Hematopoietic multipotent progenitor cell (in vitro differentiated cells): ENCODE measurements at regions not wholly inside any gene's neighbourhood (a gene's known extent, or its start where the extent isn't known, plus 50 kb on each side); places are given as distances from the start of the nearest gene placed in this dataset.
"Not testable (repeated sequence)": the region's sequence is repeated elsewhere in the genome, so short reads cannot be mapped to it uniquely, and the experiment has no call there.

Source experiments
- DNase-seq, 3 donors: peaks; one replicate each; pipeline ENCODE4 v3.0.0-alpha.2; 2011 to 2015; ENCODE audit warnings: low read depth in 2 of 3, low spot score in 2 of 3

DNA sequence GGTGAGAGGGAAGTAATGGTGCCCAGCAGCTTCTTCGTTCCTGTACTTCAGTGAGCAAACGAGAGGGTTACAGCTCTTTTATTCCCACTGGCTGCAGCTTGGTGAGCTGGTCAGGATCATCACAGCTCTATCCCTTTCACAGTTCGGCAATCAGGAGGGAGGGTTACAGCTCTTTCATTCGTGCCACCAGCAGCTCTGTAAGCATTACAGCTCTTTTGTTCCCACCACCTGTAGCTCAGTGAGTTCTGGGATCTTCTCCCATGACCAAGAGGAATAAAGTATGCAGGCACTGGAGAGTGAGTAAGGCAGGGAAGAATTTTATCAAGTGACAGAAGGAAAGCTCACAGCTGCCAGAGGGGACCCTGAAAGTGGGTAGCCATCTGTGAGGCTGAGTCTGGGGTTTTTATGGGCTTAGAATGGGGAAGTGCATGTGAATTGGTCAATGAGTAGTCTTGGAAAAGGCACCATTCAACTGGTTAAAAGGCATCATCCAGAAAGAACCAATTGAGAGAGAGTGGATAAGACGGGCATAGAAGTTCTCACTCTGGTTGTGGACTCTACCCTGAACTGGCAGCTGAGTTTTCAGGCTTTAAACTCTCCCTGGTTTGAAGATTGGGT is 123.7 kb downstream of the COX18 start:
- no peak for DNase-seq

DNA sequence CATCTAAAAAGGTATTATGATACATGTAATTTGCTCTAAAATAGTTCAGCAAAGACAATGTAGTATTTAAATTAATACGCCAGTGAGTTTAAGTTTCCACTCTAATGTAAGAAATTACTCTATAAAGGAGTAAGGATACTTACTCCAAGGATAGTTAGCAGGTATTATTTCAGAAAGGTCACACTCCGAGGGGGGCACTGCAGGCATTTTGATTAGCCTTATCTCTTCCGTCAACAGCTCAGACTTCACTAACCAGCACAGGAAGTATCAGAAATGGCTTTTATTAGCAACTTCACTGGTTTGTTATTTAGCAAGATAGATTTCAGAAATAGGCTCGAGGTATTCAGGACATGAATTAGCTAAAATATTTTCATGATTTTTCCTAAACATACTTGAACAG is 127.0 kb downstream of the COX18 start:
- DNase-seq: peak in 1 of 3 donors; percentile 17

DNA sequence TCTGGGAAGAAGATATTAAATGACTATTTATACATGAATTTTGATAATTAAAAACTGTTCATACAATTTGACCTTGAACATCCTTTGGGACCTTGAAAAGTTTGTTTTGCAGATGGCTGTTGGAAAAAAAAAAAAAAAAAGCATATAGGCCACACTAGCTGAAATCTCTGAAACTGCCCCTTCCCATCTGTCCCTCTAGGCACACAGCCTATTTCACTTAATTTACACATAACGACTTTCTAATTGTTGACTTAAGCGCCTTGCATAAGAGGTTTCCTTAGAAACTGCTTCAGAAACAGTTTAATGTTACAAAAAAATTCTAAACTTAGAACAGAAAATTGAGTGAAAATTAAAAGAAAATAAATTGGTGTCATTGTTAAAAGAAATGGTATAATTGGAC is 131.0 kb downstream of the COX18 start:
- DNase-seq: no peak

DNA sequence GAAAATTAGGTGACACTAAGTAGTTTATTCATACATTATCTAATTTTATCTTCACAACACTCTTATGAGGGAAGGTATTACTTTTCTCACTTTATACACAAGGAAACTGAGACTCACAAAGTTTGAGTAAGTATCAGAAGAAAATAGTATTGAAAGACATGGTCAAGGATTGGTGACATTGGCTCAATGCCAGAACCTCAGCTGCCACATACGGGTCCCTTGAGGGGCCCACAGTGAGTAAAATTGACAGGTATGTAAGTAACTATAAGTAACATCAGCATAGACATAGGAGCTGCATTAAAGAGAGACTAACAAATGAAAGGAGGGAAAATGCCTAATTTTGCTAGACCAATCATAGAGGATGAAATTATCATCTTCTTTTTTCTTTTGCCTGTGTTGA is 134.1 kb downstream of the COX18 start:
- no peak for DNase-seq

DNA sequence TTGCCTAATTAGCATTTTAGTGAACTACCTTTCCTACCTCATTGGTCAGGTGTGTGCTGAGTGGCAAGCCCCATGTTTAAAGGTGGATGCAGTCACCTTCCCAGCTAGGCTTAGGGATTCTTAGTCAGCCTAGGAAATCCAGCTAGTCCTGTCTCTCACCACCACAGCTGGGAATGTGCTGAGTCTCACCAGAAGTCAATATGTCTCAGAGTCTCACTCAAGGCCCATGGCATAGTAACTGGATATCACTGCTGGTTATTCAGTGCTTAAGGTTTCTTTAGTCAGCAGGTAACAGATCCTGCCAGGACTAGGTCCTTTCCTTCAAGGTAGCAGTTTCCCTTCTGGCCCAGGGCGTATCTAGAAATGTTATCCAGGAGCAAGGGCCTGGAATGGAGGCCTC is 136.5 kb downstream of the COX18 start:
- no peak for DNase-seq

GRCh38 chr4:72931346-72931745 is 138.2 kb downstream of the COX18 start:
- DNase-seq: no peak

GRCh38 chr4:72929596-72930274 is 139.8 kb downstream of the COX18 start:
- DNase-seq: not testable (repeated sequence)

DNA sequence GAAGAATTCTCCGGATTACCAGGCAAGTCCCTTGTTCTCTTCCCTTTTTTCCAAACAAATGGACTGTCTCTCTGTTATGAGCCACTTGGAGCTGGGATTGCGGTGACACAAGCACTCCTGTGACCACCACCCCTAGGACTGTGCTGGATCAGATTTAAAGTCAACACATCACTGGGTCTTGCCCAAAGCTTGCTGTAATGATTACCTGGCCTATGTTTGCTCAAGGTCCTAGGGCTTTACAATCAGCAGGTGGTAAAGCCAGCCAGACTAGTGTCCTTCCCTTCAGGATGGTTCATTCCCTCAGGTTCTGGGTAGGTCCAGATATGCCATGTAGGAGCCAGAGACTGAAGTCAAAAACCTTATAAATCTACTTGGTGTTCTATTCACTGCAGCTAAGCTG is 144.7 kb downstream of the COX18 start:
- no peak for DNase-seq

DNA sequence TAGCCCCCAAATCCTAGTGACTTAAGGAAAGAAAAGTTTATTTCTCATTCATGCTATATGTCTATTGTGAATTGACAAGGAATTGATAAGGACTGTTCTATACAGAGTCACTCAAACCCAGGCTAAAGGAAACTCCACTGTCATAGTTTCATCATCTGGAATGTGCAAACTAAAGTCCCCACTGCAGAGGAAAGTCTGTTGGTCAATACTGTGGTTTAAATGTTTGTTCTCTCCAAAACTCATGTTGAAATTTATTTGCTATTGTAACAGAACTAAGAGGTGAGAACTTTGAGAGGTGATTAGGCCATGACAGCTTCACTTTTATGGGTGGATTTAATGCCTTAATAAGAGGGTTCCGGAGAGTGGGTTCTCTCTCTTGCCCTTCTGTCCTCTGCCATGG is 149.6 kb downstream of the COX18 start:
- DNase-seq: no peak

DNA sequence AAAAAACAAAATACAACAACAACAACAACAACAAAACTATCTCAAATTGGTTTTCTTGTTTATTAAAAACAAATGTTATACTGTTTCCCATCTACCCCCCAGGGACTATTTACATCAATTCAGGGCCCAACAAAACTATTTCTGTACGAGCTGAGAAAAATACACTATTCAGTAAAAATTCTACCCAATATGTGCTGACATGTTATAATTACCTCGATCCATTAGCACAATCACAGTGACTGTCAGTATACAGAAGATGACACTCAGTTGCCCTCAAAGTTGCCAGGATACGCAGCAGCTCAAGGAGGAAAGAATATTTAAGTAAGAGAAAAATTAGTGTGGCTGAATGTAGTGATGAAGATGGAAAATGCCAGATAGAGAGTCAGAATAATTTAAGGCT is 150.1 kb downstream of the COX18 start:
- no peak for DNase-seq

GRCh38 chr4:72918362-72918761 is 151.2 kb downstream of the COX18 start:
- no peak for DNase-seq

GRCh38 chr4:72911316-72911715 is 158.2 kb downstream of the COX18 start:
- DNase-seq: no peak

DNA sequence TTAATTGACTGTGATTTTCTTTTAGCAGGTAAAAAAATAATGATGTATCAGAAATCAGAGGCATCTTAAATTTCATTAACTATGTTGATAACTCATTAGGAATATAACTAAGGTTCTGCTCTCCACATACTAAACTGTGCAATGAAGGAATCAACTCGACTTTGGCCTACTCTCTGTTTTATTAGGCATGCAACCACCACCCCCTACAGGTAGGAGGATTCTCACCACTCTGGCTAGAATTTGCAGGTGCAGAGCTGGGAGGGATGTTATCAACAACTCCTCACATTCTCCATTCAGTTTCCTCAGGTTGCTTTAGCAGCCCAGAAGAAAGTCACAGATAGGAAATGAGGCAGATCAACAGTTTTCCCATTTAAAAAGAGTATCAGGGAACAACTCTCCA is 160.1 kb downstream of the COX18 start:
- peak in 1 of 3 donors; percentile 0 for DNase-seq

GRCh38 chr4:72902354-72902753 is 167.2 kb downstream of the COX18 start:
- no peak for DNase-seq

DNA sequence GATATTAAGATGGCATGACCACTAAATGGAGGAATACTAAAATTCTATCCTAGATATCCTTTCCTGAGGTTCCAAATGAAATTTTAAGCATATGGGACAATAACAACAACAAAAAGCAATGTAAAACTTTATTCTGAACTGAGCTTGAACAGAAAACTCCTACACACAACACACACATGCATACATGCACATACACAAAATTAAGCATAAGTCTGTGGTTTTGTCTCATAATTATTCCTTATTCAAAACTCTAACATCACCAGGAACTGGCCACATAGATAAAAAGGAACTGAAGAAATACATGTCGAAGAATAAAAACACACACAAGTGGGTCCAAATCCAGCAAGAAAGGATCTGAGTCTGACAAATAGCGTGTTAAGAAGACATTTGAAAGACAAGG is 168.0 kb downstream of the COX18 start:
- DNase-seq: no peak

DNA sequence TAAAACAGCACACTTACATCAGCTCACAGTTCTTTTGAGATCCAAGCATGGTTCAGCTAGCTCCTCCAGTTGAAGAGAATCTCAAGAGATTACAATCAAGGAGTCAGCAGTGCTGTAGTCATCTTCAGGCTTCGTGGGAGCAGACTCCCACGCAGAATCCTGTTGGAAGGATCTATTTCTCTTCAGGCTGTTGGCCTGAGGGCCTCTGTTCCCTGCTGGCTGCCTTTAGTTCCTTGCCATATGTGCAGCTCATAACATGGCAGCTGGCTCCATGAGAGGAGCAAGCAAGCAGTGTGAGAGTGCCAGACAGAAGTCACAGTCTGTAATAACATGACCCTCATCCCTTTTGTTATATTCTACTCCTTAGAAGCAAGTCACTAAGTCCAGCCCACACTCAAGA is 168.6 kb downstream of the COX18 start:
- no peak for DNase-seq

- DNase-seq: no peak
These were observed 169.9 kb downstream of the COX18 start for GRCh38 chr4:72899621-72900020.

GRCh38 chr4:72899214-72899613 is 170.3 kb downstream of the COX18 start:
- no peak for DNase-seq

- DNase-seq: no peak
These were observed 173.0 kb downstream of the COX18 start for GRCh38 chr4:72896515-72896914.

- DNase-seq: no peak
These were observed 174.1 kb downstream of the COX18 start for GRCh38 chr4:72895408-72895807.

DNA sequence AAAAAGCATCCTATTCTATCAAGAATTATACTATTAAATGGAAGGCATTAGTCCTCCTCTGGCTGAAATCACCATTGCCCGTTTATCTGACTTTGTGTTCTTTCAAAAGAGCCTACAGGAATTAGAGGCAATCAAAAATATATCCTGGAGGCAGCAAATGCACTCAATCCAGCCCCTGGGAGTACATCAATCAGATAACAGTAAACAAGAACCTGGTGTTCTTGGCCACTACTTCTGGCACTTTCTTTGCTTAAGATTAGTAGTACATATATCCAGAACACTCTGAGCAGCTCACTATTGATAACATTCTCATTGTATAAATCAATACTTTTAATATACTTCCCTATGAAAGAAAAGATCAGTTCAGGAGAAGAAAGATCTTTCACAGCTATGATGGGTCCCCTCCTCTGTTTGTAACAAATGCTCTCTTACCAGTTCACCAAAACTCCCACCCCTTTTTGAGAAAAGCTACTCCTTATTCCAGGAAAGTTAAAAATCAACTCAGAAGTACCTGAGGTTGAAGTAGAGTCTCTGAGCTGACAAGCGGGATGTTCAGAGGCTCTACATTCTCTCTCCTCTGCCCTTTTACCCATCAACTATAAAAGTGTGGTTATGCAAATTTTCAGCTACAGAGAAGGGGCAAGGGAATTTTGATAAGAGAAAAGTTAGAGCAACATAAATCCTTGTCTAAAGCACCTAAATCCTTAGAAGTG is 176.0 kb downstream of the COX18 start:
- DNase-seq: no peak

- no peak for DNase-seq
These were observed 181.2 kb downstream of the COX18 start for GRCh38 chr4:72888331-72888730.
